C4-2B (cell line): ENCODE measurements at regions not wholly inside any gene's neighbourhood (a gene's known extent, or its start where the extent isn't known, plus 50 kb on each side); places are given as distances from the start of the nearest gene placed in this dataset.

Experiments
- ZFX ChIP-seq: fragments of 450-650 bp; IDR thresholded peaks from 2 replicates; pipeline ENCODE4 v1.6.1; 2017
- TF ChIP-seq, protein P1 (sequence below): fragments of 450-650 bp; conservative IDR thresholded peaks from 2 replicates; pipeline ENCODE4 v1.5.1; 2017; ENCODE audit warnings: mild to moderate bottlenecking

- TF ChIP-seq, protein P1, sequence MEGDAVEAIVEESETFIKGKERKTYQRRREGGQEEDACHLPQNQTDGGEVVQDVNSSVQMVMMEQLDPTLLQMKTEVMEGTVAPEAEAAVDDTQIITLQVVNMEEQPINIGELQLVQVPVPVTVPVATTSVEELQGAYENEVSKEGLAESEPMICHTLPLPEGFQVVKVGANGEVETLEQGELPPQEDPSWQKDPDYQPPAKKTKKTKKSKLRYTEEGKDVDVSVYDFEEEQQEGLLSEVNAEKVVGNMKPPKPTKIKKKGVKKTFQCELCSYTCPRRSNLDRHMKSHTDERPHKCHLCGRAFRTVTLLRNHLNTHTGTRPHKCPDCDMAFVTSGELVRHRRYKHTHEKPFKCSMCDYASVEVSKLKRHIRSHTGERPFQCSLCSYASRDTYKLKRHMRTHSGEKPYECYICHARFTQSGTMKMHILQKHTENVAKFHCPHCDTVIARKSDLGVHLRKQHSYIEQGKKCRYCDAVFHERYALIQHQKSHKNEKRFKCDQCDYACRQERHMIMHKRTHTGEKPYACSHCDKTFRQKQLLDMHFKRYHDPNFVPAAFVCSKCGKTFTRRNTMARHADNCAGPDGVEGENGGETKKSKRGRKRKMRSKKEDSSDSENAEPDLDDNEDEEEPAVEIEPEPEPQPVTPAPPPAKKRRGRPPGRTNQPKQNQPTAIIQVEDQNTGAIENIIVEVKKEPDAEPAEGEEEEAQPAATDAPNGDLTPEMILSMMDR, result no peak
- no peak for TF ChIP-seq ZFX
These were observed 511.3 kb upstream of the WWC1 start for GRCh38 chr5:167780177-167780576.
